K562 (cell line): ENCODE measurements at regions not wholly inside any gene's neighbourhood (a gene's known extent, or its start where the extent isn't known, plus 50 kb on each side); places are given as distances from the start of the nearest gene placed in this dataset.
A peak's percentile ranks its signal among the peaks of the same experiment; 100 is the strongest.

ENCODE experiments used
- ATAC-seq: fragments of 200-7000 bp; cut with Tn5 transposase; 3 replicates; pipeline ENCODE4 v1.9.1; 2020; ENCODE audit warnings: moderate library complexity
- BruUV-seq: library from RNA; stranded (reverse); fragments of 400-500 nt; replicated peaks from 2 replicates; lab custom pipeline; 2021; lab: Mats Ljungman, UMichigan
- CTCF ChIA-PET: fragments of 300-600 bp; formaldehyde crosslinking; extraction: SDS; loops from one replicate; lab custom pipeline; 2021; ENCODE audit warnings: low intra/inter-chr PET ratio; lab: Yijun Ruan, JAX
- POLR2A ChIA-PET: fragments of 300-600, 350-650 bp; sonication (Branson Sonifier 250); formaldehyde crosslinking; extraction: SDS; loops from one replicate; lab custom pipeline; 2021; ENCODE audit warnings: antibody characterized with exemption, inconsistent platforms; lab: Yijun Ruan, JAX
- DNase-seq, 4 experiments: peaks; one replicate each; pipeline versions ENCODE4 v3.0.0 to v3.0.0-alpha.2; 2011 to 2018; ENCODE audit warnings: low spot score in 3 of 4, mixed read lengths in 3 of 4; ENCODE audit errors: extremely low read depth in 1 of 4
- FAIRE-seq: peaks from 2 replicates; lab custom pipeline; 2011; peaks lifted over from hg19 to GRCh38; lab: Jason Lieb, UNC
- H2AFZ ChIP-seq: 2 replicates; pipeline ENCODE4 v1.6.0; 2011; ENCODE audit warnings: low read depth, low read length, control low read depth, inconsistent platforms
- H3K27ac ChIP-seq: fragments of 200-600 bp; 3 replicates; pipeline ENCODE4 v1.8.0; 2011; ENCODE audit warnings: low read depth, mild to moderate bottlenecking, control low read depth, inconsistent platforms, low read length, moderate library complexity, mixed read lengths; ENCODE audit errors: extremely low read depth
- H3K27me3 ChIP-seq, 2 experiments: fragments of 300-600 bp in 1 of 2; 2 replicates in 1 of 2; 3 replicates in 1 of 2; pipeline versions ENCODE4 v1.6.0 to v1.8.0; 2011; ENCODE audit warnings: inconsistent platforms in 2 of 2, low read length in 2 of 2, mild to moderate bottlenecking in 1 of 2, mixed read lengths in 1 of 2, moderate library complexity in 1 of 2; ENCODE audit not compliant: control insufficient read depth in 2 of 2, insufficient read depth in 2 of 2
- H3K36me3 ChIP-seq: fragments of 300-600 bp; 3 replicates; pipeline ENCODE4 v1.8.0; 2011; ENCODE audit warnings: mild to moderate bottlenecking, low read length, inconsistent platforms; ENCODE audit not compliant: control insufficient read depth, insufficient read depth
- H3K4me1 ChIP-seq, 2 experiments: fragments of 200-600 bp in 1 of 2; replicated peaks in 1 of 2; 2 replicates in 1 of 2; 3 replicates in 1 of 2; pipeline versions ENCODE4 v1.5.1 to v1.8.0; 2011; ENCODE audit warnings: inconsistent platforms in 2 of 2, low read length in 2 of 2, mild to moderate bottlenecking in 1 of 2, mixed read lengths in 1 of 2, moderate library complexity in 1 of 2; ENCODE audit not compliant: control insufficient read depth in 2 of 2, insufficient read depth in 2 of 2
- H3K4me2 ChIP-seq: 2 replicates; pipeline ENCODE4 v1.6.1; 2011; ENCODE audit warnings: low read length, control low read depth, inconsistent platforms, mixed read lengths; ENCODE audit not compliant: insufficient read depth
- H3K4me3 ChIP-seq: fragments of 200-600 bp; sonication (generic), shearing (Covaris generic); 2 replicates; pipeline ENCODE4 v1.5.1; 2016; ENCODE audit warnings: control low read depth, inconsistent platforms
- H3K79me2 ChIP-seq: fragments of 200-600 bp; 3 replicates; pipeline ENCODE4 v1.8.0; 2011; ENCODE audit warnings: low read length, inconsistent platforms; ENCODE audit not compliant: control insufficient read depth, insufficient read depth
- H3K9ac ChIP-seq, 2 experiments: 2 replicates each; pipeline versions ENCODE4 v1.6.0 to v1.6.1; 2011; ENCODE audit warnings: low read depth in 2 of 2, low read length in 2 of 2, control low read depth in 1 of 2, inconsistent platforms in 1 of 2, mild to moderate bottlenecking in 1 of 2, mixed read lengths in 1 of 2; ENCODE audit not compliant: insufficient read depth in 1 of 2
- H3K9me1 ChIP-seq: one replicate; pipeline ENCODE4 v1.6.0; 2011; ENCODE audit warnings: inconsistent platforms, mild to moderate bottlenecking, low read length, moderate library complexity; ENCODE audit not compliant: control insufficient read depth, insufficient read depth
- H3K9me3 ChIP-seq: replicated peaks from 2 replicates; pipeline ENCODE4 v1.5.1; 2011; ENCODE audit warnings: low read depth, low read length, inconsistent platforms; ENCODE audit not compliant: control insufficient read depth, insufficient read depth
- H4K20me1 ChIP-seq: replicated peaks from 2 replicates; pipeline ENCODE4 v1.6.1; 2011; ENCODE audit warnings: low read length, inconsistent platforms, mixed read lengths; ENCODE audit not compliant: control insufficient read depth, insufficient read depth
- ADNP ChIP-seq: fragments of 200-800 bp; sonication (Bioruptor generic); IDR thresholded peaks from 2 replicates; pipeline ENCODE4 v1.6.1; 2016; ENCODE audit warnings: missing genetic modification characterization, missing compliant biosample characterization
- CBFA2T2 ChIP-seq: fragments of 450-650 bp; conservative IDR thresholded peaks from 2 replicates; pipeline ENCODE4 v1.6.1; 2017; ENCODE audit warnings: mild to moderate bottlenecking
- CXXC5 ChIP-seq: fragments of 250-450 bp; sonication (Bioruptor Pico); IDR thresholded peaks from 2 replicates; pipeline ENCODE4 v1.8.0; 2022; ENCODE audit warnings: inconsistent platforms, mild to moderate bottlenecking, moderate library complexity
- EP300 ChIP-seq: IDR thresholded peaks from 2 replicates; pipeline ENCODE4 v1.6.1; 2012; ENCODE audit warnings: low read length, improper control_type of control experiment
- FOXA3 ChIP-seq, 2 experiments: fragments of 450-650 bp in 1 of 2; sonication (generic) in 1 of 2; formaldehyde crosslinking; IDR thresholded peaks in 1 of 2; conservative IDR thresholded peaks in 1 of 2; 2 replicates each; pipeline versions ENCODE4 v1.4.0 to v1.8.0; 2020 to 2022; ENCODE audit warnings: mild to moderate bottlenecking in 2 of 2, missing genetic modification reagents in 1 of 2
- FOXM1 ChIP-seq, 2 experiments: fragments of 450-650 bp in 1 of 2; sonication (generic) in 1 of 2; formaldehyde crosslinking in 1 of 2; IDR thresholded peaks; 2 replicates each; pipeline versions ENCODE4 v1.6.1 to v1.9.0; 2017 to 2022; ENCODE audit warnings: low read depth in 2 of 2, mild to moderate bottlenecking in 2 of 2, missing genetic modification reagents in 1 of 2, moderate library complexity in 1 of 2
- HDAC3 ChIP-seq: fragments of 450-650 bp; IDR thresholded peaks from 2 replicates; pipeline ENCODE4 v1.6.1; 2018; ENCODE audit warnings: borderline replicate concordance, mild to moderate bottlenecking, moderate library complexity; ENCODE audit not compliant: partially characterized antibody
- KDM1A ChIP-seq, 2 experiments: fragments of 450-650 bp; IDR thresholded peaks; 2 replicates each; pipeline ENCODE4 v1.6.1; 2016; ENCODE audit warnings: mild to moderate bottlenecking in 2 of 2
- KLF1 ChIP-seq: fragments of 450-650 bp; IDR thresholded peaks from 2 replicates; pipeline ENCODE4 v1.6.1; 2016; ENCODE audit warnings: missing genetic modification characterization, missing compliant biosample characterization
- KLF16 ChIP-seq: IDR thresholded peaks from 2 replicates; pipeline ENCODE4 v1.6.1; 2016; ENCODE audit warnings: antibody characterized with exemption
- LCOR ChIP-seq: sonication (generic); formaldehyde crosslinking; IDR thresholded peaks from 2 replicates; pipeline ENCODE4 v1.8.0; 2022; ENCODE audit warnings: mild to moderate bottlenecking, missing genetic modification reagents
- MEIS2 ChIP-seq: fragments of 450-650 bp; IDR thresholded peaks from 2 replicates; pipeline ENCODE4 v1.6.1; 2014; ENCODE audit warnings: mild to moderate bottlenecking; ENCODE audit not compliant: partially characterized antibody
- MTA3 ChIP-seq: fragments of 450-650 bp; formaldehyde crosslinking; IDR thresholded peaks from 2 replicates; pipeline ENCODE4 v1.6.1; 2017; ENCODE audit warnings: mild to moderate bottlenecking, borderline replicate concordance
- NCOR1 ChIP-seq: fragments of 450-650 bp; IDR thresholded peaks from 2 replicates; pipeline ENCODE4 v1.6.1; 2016; ENCODE audit warnings: mild to moderate bottlenecking, moderate library complexity
- SMAD4 ChIP-seq: fragments of 250-450 bp; sonication (Bioruptor Pico); conservative IDR thresholded peaks from 2 replicates; pipeline ENCODE4 v1.8.0; 2021; ENCODE audit warnings: inconsistent platforms, mild to moderate bottlenecking, moderate library complexity
- TBL1XR1 ChIP-seq, 2 experiments: IDR thresholded peaks; 2 replicates each; pipeline ENCODE4 v1.6.1; 2012; ENCODE audit warnings: improper control_type of control experiment in 2 of 2, low read length in 2 of 2, mild to moderate bottlenecking in 1 of 2
- TCF7L2 ChIP-seq: fragments of 150-350 bp; IDR thresholded peaks from 2 replicates; pipeline ENCODE4 v1.6.1; 2016; ENCODE audit warnings: low read depth, mild to moderate bottlenecking, low read length, moderate library complexity
- ZKSCAN1 ChIP-seq: fragments of 150-350 bp; IDR thresholded peaks from 2 replicates; pipeline ENCODE4 v1.6.1; 2016; ENCODE audit warnings: low read depth, low read length
- ZNF445 ChIP-seq: fragments of 250-450 bp; sonication (Bioruptor Pico); IDR thresholded peaks from 2 replicates; pipeline ENCODE4 v1.4.0; 2020; ENCODE audit warnings: low read depth, mild to moderate bottlenecking, moderate library complexity
- ZNF766 ChIP-seq: fragments of 200-800 bp; sonication (Bioruptor generic); conservative IDR thresholded peaks from 2 replicates; pipeline ENCODE4 v1.6.1; 2016; ENCODE audit warnings: missing genetic modification characterization, missing compliant biosample characterization
- WGBS: fragments of 100-300 bp; shearing (Covaris generic); methylation state at CpG from one replicate; pipeline ENCODE4 v1.1.6; 2016; ENCODE audit warnings: low coverage, mixed read lengths; ENCODE audit not compliant: insufficient coverage; ENCODE audit errors: missing lambda C conversion rate; 5-methylcytosine and 5-hydroxymethylcytosine counted together
- in situ Hi-C: fragments of 300-500 bp; cut with MboI; formaldehyde crosslinking; loops from 4 replicates; pipeline ENCODE4 v1.15.0; 2018; ENCODE audit warnings: inconsistent platforms, mixed read lengths
- intact Hi-C: fragments of 100-400 bp; cut with micrococcal nuclease; formaldehyde crosslinking; loops from 2 replicates; pipeline ENCODE4 v1.14.2; 2022

DNA sequence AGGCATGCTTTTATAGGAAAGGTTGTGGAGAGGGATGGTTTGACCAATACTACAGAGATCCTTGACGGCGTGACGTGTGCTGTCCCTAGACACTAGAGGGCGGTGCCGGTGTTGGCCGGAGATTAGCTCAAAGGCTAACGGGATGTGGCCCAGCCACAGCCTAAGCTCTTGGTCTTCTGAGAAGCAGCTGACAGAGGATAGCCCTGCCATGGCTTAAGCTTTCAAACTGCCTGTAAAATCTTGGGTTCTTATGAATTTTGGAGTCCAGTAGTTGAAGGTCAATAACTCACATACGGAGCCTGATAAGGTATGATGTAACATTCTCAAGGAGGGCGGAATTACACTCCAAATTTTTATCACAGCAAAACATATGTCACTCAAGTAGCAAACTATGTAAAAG lies 515.7 kb upstream of the ATXN7L3B start:
- CTCF ChIA-PET, result no interaction called here
- H3K4me2 ChIP-seq, result peak overlapping the region; percentile 72
- peak; percentile 45 to 47; a peak in 2 of 4 replicates for TF ChIP-seq KDM1A (IDR thresholded peaks at IDR 0.05)
- peak; percentile 76 for TF ChIP-seq MEIS2
- peak; percentile 52; the same call in 1 of the 2 replicates for TF ChIP-seq KLF16
- 0 out of 2 replicates have a peak, but pooled peaks have one; percentile 57 for TF ChIP-seq LCOR (CRISPR knock-in tag)
- peak; percentile 77 for TF ChIP-seq EP300
- 0 out of 2 replicates have a peak, but pooled peaks have one; percentile 14 for TF ChIP-seq ZKSCAN1
- peak; percentile 44; the same call in 1 of the 2 replicates for TF ChIP-seq CXXC5 (CRISPR knock-in tag)
- TF ChIP-seq ZNF766, result 0 out of 2 replicates have a peak, but pooled peaks have one; percentile 30
- peak; percentile 69 for TF ChIP-seq CBFA2T2
- TF ChIP-seq NCOR1, result peak; percentile 64
- TF ChIP-seq ZNF445 (CRISPR knock-in tag), result peak; percentile 67; the same call in 1 of the 2 replicates
- peak; percentile 44; the same call in 1 of the 2 replicates for TF ChIP-seq TCF7L2
- peak; percentile 42 for TF ChIP-seq HDAC3
- peak in 1 of 2 experiments; percentile 72; a peak in 2 of 4 replicates for TF ChIP-seq TBL1XR1 (IDR thresholded peaks at IDR 0.05; ENCODE audit: low read length in 2 of 2)
- TF ChIP-seq MTA3, result peak; percentile 34; the same call in 1 of the 2 replicates
- peak in 1 of 2 experiments; percentile 56; a peak in 1 of 4 replicates for TF ChIP-seq FOXA3 (CRISPR knock-in tag; conservative IDR thresholded peaks at IDR 0.05 in 1 of 2, IDR thresholded peaks at IDR 0.05 in 1 of 2)
- peak; percentile 38; the same call in 1 of the 2 replicates for TF ChIP-seq KLF1
- no peak for TF ChIP-seq ADNP (tag)
- peak; percentile 75 for TF ChIP-seq FOXM1 (IDR thresholded peaks at IDR 0.05; ENCODE audit: low read depth)
- TF ChIP-seq FOXM1 (CRISPR knock-in tag; IDR thresholded peaks at IDR 0.05; ENCODE audit: low read depth), result no peak
- TF ChIP-seq SMAD4 (CRISPR knock-in tag), result peak; percentile 75

More for the DNA sequence above, 515.7 kb upstream of the ATXN7L3B start:
- Histone ChIP-seq H3K79me2 (no peaks in the 10 kb centered on the region), H3K27ac (peak overlapping the region; percentile 61; the same call in 2 of the 3 replicates), H3K36me3 (no peaks in the 10 kb centered on the region), H3K9me1 (no peaks in the 10 kb centered on the region), H3K4me1 (peaks cover 0 to 5% of the 10 kb centered on the region in 2 experiments; a peak in 2 of 5 replicates), H3K9me3 (no peaks in the 10 kb centered on the region), H3K27me3 (no peaks in the 10 kb centered on the region), H4K20me1 (no peaks in the 10 kb centered on the region), H3K4me3 (no peak overlapping the region), H3K9ac (no peak overlapping the region), H2AFZ (peak overlapping the region; percentile 68; the same call in 1 of the 2 replicates)
- under 1% methylated on average over 9 of the region's 9 CpGs for WGBS
- FAIRE-seq, result peak; percentile 75
- BruUV-seq, result no TSS peak
- POLR2A ChIA-PET, result interaction anchor here (0.6 to 0.9 kb wide), 3 partner anchors 13 to 1394 kb away, joined by 3 to 4 read pairs (median 3); no protein-coding TSS in a partner anchor
- in situ Hi-C loops (loop anchor here (10.0 kb wide), 1 partner anchor 293 kb away; no protein-coding TSS in a partner anchor), intact Hi-C loops (loop anchor here (1.0 to 5.0 kb wide), 2 partner anchors 295 to 343 kb away; no protein-coding TSS in a partner anchor)
- DNase-seq, result peak; percentile 39 to 74 (median 46)
- ATAC-seq, result peak; percentile 100
